ENCODE measurements at regions not wholly inside any gene's neighbourhood (a gene's known extent, or its start where the extent isn't known, plus 50 kb on each side); places are given as distances from the start of the nearest gene placed in this dataset.

DNA sequence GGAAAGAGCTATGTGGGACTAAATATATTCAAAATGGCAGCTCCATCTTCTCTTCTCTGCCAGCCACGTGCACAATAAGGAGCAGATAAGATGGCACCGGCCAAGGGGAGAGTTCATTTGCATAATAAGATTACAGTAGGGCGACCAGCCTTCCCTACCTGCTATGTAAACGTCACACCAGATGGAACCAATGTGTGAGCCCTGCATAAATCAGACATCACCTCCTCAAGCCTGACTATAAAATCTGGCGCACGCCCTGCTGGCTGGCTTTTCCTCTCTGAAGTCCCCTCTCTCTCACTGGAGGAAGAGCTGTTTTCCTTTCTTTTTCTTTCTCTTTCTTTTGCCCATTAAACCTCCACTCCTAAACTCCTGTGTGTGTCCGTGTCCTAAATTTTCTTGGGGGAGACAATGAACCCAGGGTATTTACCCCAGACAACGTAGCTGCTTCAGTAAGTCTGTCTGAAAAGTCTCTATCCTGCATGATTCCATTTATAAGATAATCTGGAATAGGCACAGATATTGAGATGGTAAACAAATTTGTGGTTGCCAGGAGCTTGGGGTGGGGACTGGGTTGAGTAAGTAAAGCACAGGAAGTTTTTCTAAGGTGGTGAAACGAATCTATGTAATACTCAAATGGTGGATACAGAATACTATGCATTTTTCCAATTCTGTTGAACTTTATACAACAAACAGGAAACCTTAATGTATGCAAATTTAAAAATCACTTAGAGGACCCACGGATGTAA, 670.0 kb upstream of the KIRREL3 start:
- no peaks in the 10 kb centered on the region for H3K4me1 Mint-ChIP-seq
- peaks cover 1% of the 10 kb centered on the region for H3K36me3 Mint-ChIP-seq (ENCODE audit: insufficient read depth)
- no peak overlapping the region for H3K4me3 Mint-ChIP-seq
- no peak overlapping the region for H3K27ac Mint-ChIP-seq (ENCODE audit: low read depth)
- no peaks in the 10 kb centered on the region for H3K27me3 Mint-ChIP-seq
- ATAC-seq (replicated peaks; ENCODE audit: extremely low read depth, poor library complexity, severe bottlenecking): no peak
- H3K9me3 Mint-ChIP-seq: peaks cover 10% of the 10 kb centered on the region
- no peak for DNase-seq (ENCODE audit: low spot score in 2 of 2)

DNA sequence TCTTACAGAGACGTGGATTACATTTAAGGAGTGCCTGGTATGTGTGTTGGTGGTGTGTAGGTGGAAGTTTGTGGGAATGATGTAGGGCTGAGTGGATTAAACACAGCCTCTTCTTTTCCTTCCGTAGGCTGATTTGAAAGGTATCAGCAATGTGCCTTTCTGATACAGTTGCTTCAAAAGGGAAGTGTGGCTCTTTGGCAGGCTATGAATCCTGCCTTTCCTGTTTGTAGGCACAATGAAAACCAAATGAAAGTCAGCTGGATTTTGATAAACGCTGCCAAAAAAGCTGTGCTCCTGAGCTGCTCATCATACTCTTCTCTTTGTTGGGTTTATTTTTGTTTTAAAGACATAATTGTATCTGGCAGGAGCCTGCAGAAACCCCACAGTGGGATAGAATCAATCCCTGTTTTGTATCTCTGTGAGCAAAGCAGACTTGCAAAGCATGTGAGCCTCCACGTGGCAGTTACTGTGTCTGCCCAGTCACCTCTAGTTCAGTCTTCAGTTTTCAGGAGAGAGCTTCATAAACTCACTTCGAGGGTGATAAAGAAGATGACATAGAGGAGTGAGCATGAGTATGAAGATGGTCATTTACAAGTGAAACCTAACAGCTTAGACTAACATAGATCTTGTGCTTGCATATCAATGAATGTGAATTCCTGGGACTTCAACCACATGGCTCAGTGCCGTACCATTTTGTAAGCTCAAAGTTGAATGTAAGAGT, 655.7 kb upstream of the KIRREL3 start:
- no peaks in the 10 kb centered on the region for H3K27me3 Mint-ChIP-seq
- no peaks in the 10 kb centered on the region for H3K4me1 Mint-ChIP-seq
- H3K9me3 Mint-ChIP-seq: peaks cover 5% of the 10 kb centered on the region
- H3K4me3 Mint-ChIP-seq: no peak overlapping the region
- DNase-seq (ENCODE audit: low spot score in 2 of 2) (no peak), ATAC-seq (replicated peaks; ENCODE audit: extremely low read depth, poor library complexity, severe bottlenecking) (no peak)
- no peaks in the 10 kb centered on the region for H3K36me3 Mint-ChIP-seq (ENCODE audit: insufficient read depth)
- H3K27ac Mint-ChIP-seq (ENCODE audit: low read depth): no peak overlapping the region

DNA sequence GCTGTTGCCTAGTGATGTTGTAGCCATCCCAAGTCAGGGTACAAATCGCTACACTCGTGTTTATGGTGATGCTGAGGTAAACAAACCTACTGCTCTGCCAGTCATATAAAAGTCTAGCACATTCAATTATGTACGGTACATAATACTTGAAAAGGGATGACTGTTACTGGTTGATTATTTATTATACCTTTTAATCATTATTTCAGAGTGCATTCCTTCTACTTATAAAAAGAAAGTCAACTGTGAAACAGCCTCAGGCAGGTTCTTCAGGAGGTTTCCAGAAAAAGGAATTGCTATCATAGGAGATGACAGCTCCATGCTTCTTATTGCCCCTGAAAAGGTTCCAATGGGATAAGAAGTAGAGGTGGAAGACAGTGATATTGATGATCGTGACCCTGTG, 652.5 kb upstream of the KIRREL3 start:
- Mint-ChIP-seq H3K4me3 (no peak overlapping the region), H3K27me3 (no peaks in the 10 kb centered on the region), H3K4me1 (no peaks in the 10 kb centered on the region), H3K9me3 (no peaks in the 10 kb centered on the region), H3K27ac (ENCODE audit: low read depth) (no peak overlapping the region), H3K36me3 (ENCODE audit: insufficient read depth) (no peaks in the 10 kb centered on the region)
- no peak for DNase-seq (ENCODE audit: low spot score in 2 of 2)
- no peak for ATAC-seq (replicated peaks; ENCODE audit: extremely low read depth, poor library complexity, severe bottlenecking)

DNA sequence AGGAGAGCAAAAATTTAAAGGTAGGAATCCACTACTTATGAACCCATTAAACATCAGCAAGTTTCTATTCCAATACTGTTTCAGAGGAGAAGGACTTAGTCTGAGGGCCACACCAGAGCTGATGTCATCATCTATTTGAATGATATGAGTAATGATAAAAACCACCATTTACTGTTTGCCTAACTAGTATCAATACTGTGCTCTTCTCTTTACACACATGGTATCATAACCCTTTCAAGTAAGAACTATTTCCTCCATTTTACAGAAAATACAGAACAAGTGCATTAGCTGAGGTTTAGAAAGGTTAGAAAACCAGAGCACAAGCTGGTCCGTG, 651.3 kb upstream of the KIRREL3 start:
- no peak for ATAC-seq (replicated peaks; ENCODE audit: extremely low read depth, poor library complexity, severe bottlenecking)
- Mint-ChIP-seq H3K27me3 (no peaks in the 10 kb centered on the region), H3K36me3 (ENCODE audit: insufficient read depth) (no peaks in the 10 kb centered on the region), H3K4me3 (no peak overlapping the region), H3K4me1 (no peaks in the 10 kb centered on the region), H3K9me3 (no peaks in the 10 kb centered on the region), H3K27ac (ENCODE audit: low read depth) (no peak overlapping the region)
- no peak for DNase-seq (ENCODE audit: low spot score in 2 of 2)

DNA sequence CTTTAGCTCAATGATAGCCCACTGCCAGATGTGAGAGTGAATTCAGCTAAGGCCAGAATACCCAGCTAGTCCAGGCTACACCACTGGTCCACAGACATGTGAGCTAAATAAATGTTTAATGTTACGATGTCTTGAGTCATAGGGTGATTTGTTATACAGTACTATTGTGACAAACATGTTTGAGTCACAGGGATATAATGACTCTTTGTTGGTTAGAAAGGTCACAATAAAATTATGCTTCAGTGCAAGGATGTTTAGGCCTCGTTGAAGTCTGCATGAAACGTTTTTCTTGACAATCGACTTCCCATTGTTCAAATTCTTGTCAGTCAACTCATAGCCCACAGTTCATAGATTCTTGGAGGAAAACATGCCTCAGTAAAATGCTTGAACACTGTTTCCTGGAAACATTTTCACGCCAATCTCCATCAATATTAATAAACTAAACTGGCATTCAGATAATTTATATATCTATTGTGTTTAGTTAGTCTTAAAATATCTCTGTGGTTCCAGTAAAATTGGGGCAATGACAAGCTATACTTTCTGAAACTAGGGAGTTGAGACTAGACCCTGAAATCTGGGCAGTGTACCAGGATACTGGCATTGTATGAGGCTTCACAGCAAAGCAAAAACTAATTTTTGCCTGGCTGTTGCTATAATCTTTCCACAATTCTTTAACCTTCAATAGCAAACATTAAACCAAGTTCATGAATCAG, 650.8 kb upstream of the KIRREL3 start:
- no peak overlapping the region for H3K4me3 Mint-ChIP-seq
- no peaks in the 10 kb centered on the region for H3K36me3 Mint-ChIP-seq (ENCODE audit: insufficient read depth)
- no peaks in the 10 kb centered on the region for H3K27me3 Mint-ChIP-seq
- H3K9me3 Mint-ChIP-seq: no peaks in the 10 kb centered on the region
- H3K27ac Mint-ChIP-seq (ENCODE audit: low read depth): no peak overlapping the region
- ATAC-seq (replicated peaks; ENCODE audit: extremely low read depth, poor library complexity, severe bottlenecking) (no peak), DNase-seq (ENCODE audit: low spot score in 2 of 2) (no peak)
- no peaks in the 10 kb centered on the region for H3K4me1 Mint-ChIP-seq

DNA sequence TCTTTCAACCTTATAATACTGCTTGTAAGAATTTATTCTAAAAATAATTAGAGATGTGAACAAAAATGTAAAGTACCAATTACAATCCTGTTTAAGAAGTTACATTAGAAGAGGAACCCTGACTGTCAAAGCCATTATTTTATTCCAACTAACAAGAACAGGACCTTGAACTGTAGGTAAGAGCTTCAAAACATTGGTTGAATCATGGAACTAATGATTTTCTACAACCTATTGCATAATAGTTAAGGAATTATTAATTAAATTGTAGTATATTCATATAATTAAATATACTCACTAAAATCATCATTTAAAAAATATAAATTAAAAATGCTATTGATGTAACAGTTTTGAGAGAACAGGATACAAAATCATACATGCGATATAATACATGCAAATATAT, 649.4 kb upstream of the KIRREL3 start:
- Mint-ChIP-seq H3K4me3 (no peak overlapping the region), H3K9me3 (no peaks in the 10 kb centered on the region), H3K27me3 (no peaks in the 10 kb centered on the region), H3K27ac (ENCODE audit: low read depth) (no peak overlapping the region), H3K36me3 (ENCODE audit: insufficient read depth) (peaks cover 2% of the 10 kb centered on the region), H3K4me1 (no peaks in the 10 kb centered on the region)
- ATAC-seq (replicated peaks; ENCODE audit: extremely low read depth, poor library complexity, severe bottlenecking): no peak
- DNase-seq (ENCODE audit: low spot score in 2 of 2): no peak

DNA sequence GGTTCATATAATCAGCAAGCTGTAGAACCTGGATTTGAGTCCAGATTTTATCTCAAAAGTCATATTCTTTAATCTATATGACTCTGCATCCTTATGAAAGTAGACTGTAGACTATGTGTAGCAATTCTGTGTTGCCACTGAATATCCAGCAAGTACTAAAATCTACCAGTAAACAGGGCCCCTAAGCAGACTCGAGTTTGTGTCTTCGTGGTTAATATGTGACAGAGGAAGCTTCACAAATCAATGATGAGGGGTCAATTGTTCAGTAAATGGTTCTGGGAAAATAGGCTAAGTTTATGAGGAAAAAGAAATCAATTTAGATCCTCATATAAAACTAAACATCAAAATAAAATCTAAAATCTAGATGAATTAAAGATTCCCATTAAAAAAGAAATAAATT, 648.5 kb upstream of the KIRREL3 start:
- Mint-ChIP-seq H3K4me3 (no peak overlapping the region), H3K9me3 (no peaks in the 10 kb centered on the region), H3K36me3 (ENCODE audit: insufficient read depth) (peaks cover 2% of the 10 kb centered on the region), H3K4me1 (no peaks in the 10 kb centered on the region), H3K27me3 (no peaks in the 10 kb centered on the region), H3K27ac (ENCODE audit: low read depth) (no peak overlapping the region)
- DNase-seq (ENCODE audit: low spot score in 2 of 2): no peak
- no peak for ATAC-seq (replicated peaks; ENCODE audit: extremely low read depth, poor library complexity, severe bottlenecking)

DNA sequence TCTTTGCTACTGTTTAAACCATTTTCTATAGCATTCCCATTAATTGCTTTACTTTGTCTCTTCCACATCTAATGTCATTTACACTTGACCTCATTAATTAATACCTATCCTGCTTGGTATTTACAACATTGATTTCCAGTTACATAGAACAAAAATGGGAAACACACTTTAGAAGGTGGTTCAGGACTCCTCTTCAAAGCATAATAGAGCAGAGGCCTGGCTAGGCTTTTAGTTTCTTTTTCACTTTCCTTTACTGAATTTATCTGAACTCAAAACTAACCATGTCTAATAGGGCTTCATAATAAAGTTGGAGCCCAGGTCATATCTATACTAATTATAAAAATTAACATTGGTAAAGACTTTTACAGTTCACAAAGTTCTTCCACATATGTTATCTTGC, 648.0 kb upstream of the KIRREL3 start:
- ATAC-seq (replicated peaks; ENCODE audit: extremely low read depth, poor library complexity, severe bottlenecking): no peak
- Mint-ChIP-seq H3K4me3 (no peak overlapping the region), H3K9me3 (no peaks in the 10 kb centered on the region), H3K27ac (ENCODE audit: low read depth) (no peak overlapping the region), H3K27me3 (no peaks in the 10 kb centered on the region), H3K4me1 (no peaks in the 10 kb centered on the region), H3K36me3 (ENCODE audit: insufficient read depth) (peaks cover 2% of the 10 kb centered on the region)
- no peak for DNase-seq (ENCODE audit: low spot score in 2 of 2)

DNA sequence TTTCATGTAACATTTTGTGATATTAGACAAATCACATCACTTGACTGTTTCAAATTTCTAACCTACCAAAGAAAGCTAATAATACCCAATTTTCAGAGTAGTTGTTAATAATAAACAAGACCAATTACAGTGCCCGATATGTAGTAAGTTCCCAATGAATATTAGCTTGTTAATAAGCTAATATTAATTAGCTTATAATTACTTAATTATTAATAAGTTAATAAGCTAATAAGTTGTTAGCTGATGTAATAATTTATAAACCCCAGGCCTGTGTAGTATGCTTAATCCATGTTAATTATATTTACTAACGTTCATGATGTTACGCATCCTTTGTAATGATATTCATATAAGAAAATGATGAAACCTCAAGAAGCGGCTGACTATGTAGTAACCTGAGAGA, 643.8 kb upstream of the KIRREL3 start:
- no peak for ATAC-seq (replicated peaks; ENCODE audit: extremely low read depth, poor library complexity, severe bottlenecking)
- Mint-ChIP-seq H3K4me1 (no peaks in the 10 kb centered on the region), H3K27ac (ENCODE audit: low read depth) (no peak overlapping the region), H3K27me3 (no peaks in the 10 kb centered on the region), H3K9me3 (no peaks in the 10 kb centered on the region), H3K36me3 (ENCODE audit: insufficient read depth) (peaks cover 2% of the 10 kb centered on the region), H3K4me3 (no peak overlapping the region)
- DNase-seq (ENCODE audit: low spot score in 2 of 2): no peak

DNA sequence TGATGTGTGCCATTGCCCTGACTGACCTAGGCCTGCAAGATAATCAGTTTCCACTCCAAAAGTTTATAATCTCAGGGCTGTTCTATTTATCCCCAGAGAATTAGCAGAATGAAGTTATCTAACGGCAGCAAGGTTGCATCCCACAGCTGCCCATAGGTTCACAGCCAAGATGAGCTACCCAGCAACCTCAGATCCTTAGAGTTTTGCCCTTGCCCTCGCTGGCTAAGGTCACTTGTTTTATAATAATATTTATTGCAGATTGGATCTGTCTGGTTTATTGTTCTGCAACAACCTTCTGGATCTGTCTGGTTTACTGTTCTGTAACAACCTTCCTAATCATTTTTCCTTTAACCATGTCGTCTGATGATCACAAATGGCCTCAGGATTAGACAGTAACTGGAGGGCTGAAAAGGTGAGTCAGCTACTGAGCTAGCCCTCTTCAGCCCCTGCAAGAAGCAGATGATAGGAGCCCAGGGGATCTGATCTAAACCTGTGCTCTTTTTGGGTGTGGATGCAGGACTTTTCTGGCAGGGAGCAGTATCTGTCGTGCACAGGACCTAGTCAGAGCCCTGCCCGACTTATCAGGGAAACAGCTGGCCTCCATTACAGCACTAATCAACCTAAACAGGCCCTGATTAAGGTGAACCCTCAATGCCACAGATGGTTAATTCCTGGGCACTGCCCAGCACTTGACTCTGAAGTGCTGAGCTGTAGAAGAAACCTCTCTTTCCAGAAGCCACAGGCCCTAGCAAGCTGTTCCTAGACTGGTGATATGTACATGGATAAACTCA, 642.9 kb upstream of the KIRREL3 start:
- H3K36me3 Mint-ChIP-seq (ENCODE audit: insufficient read depth): peaks cover 2% of the 10 kb centered on the region

DNA sequence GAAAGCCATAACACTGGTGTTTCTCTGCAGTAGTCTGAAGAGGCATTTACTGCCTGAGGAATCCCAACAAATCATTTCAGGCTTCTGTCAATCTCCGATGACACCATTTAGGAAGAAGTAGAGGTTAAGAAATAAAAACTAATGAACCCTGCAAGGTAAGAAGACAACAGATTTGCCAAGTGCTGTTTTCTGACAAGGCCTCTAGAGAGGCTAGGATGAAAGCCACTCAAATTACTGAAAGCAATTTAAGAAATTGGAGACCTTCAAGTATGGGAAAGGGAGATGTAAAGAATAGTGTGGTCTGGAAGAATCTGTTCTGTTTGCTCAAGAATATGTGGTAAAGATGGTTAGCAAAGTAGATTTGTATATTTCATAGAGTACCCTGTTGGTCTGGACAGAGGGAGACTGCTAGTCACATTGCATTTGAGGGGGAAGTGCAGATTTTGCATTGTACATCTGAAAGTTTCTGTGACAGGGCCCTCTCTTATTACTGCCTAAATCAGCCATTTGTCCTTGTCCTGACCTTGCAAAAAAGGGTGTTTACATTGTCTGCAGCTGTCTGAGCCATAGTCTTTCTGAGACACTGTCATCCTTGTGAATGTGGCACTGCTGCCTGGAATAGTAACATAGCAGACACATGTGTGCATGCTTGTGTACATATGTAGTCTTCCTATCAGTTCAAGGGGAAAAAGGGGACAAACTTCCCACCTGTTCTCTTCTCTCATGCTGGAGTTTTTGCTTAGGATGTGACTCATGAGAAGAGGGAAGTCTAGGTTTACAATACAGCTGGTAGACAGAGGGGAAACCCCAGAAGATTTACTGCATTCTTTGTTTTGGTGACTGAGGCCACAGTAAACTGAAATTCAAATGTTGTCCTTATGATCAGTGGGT, 640.2 kb upstream of the KIRREL3 start:
- peaks cover 2% of the 10 kb centered on the region for H3K36me3 Mint-ChIP-seq (ENCODE audit: insufficient read depth)
- no peaks in the 10 kb centered on the region for H3K4me1 Mint-ChIP-seq
- H3K27ac Mint-ChIP-seq (ENCODE audit: low read depth): no peak overlapping the region
- H3K27me3 Mint-ChIP-seq: no peaks in the 10 kb centered on the region
- H3K4me3 Mint-ChIP-seq: no peak overlapping the region
- ATAC-seq (replicated peaks; ENCODE audit: extremely low read depth, poor library complexity, severe bottlenecking): no peak
- no peak for DNase-seq (ENCODE audit: low spot score in 2 of 2)
- H3K9me3 Mint-ChIP-seq: no peaks in the 10 kb centered on the region

More for the DNA sequence above, 642.9 kb upstream of the KIRREL3 start:
- H3K27ac Mint-ChIP-seq (ENCODE audit: low read depth): no peak overlapping the region
- ATAC-seq (replicated peaks; ENCODE audit: extremely low read depth, poor library complexity, severe bottlenecking) (no peak), DNase-seq (ENCODE audit: low spot score in 2 of 2) (no peak)
- no peak overlapping the region for H3K4me3 Mint-ChIP-seq
- no peaks in the 10 kb centered on the region for H3K4me1 Mint-ChIP-seq
- H3K27me3 Mint-ChIP-seq: no peaks in the 10 kb centered on the region
- no peaks in the 10 kb centered on the region for H3K9me3 Mint-ChIP-seq

DNA sequence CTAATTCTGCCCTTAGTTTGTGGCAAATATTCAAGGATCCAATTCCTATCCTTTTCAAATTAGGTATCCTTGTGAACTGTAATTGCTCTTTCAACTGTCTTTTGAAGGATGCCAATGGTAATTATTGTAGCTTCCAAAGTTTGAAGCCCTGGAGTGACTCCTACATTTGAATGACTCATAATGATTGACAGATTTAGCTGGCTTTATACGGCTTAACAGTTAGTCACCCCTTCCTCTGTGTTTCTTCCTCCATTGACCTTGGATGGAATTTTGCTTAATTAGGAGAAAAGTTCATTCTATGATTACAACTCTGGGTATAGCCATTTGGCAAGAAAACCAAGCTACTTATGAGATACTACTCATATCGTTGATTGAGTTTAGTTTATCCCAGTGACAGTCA, 639.3 kb upstream of the KIRREL3 start:
- Mint-ChIP-seq H3K27ac (ENCODE audit: low read depth) (no peak overlapping the region), H3K9me3 (no peaks in the 10 kb centered on the region), H3K4me1 (no peaks in the 10 kb centered on the region), H3K27me3 (no peaks in the 10 kb centered on the region), H3K36me3 (ENCODE audit: insufficient read depth) (no peaks in the 10 kb centered on the region), H3K4me3 (no peak overlapping the region)
- ATAC-seq (replicated peaks; ENCODE audit: extremely low read depth, poor library complexity, severe bottlenecking) (no peak), DNase-seq (ENCODE audit: low spot score in 2 of 2) (no peak)
